Rectal smooth muscle tissue (tissue), 1 donor: ENCODE measurements at regions not wholly inside any gene's neighbourhood (a gene's known extent, or its start where the extent isn't known, plus 50 kb on each side); places are given as distances from the start of the nearest gene placed in this dataset.

ENCODE experiments used
- H3K27ac ChIP-seq: one replicate; pipeline ENCODE4 v1.7.0; 2013; ENCODE audit warnings: low read depth, low read length, inconsistent platforms
- H3K27me3 ChIP-seq: one replicate; pipeline ENCODE4 v1.7.0; 2013; ENCODE audit warnings: low read length; ENCODE audit not compliant: control insufficient read depth, insufficient read depth
- H3K36me3 ChIP-seq: one replicate; pipeline ENCODE4 v1.7.0; 2013; ENCODE audit warnings: low read length; ENCODE audit not compliant: control insufficient read depth, insufficient read depth
- H3K4me1 ChIP-seq: one replicate; pipeline ENCODE4 v1.7.0; 2013; ENCODE audit warnings: low read length; ENCODE audit not compliant: control insufficient read depth, insufficient read depth
- H3K4me3 ChIP-seq: one replicate; pipeline ENCODE4 v1.7.0; 2013; ENCODE audit warnings: low read length
- H3K9ac ChIP-seq: one replicate; pipeline ENCODE4 v1.7.0; 2013; ENCODE audit warnings: low read length

DNA sequence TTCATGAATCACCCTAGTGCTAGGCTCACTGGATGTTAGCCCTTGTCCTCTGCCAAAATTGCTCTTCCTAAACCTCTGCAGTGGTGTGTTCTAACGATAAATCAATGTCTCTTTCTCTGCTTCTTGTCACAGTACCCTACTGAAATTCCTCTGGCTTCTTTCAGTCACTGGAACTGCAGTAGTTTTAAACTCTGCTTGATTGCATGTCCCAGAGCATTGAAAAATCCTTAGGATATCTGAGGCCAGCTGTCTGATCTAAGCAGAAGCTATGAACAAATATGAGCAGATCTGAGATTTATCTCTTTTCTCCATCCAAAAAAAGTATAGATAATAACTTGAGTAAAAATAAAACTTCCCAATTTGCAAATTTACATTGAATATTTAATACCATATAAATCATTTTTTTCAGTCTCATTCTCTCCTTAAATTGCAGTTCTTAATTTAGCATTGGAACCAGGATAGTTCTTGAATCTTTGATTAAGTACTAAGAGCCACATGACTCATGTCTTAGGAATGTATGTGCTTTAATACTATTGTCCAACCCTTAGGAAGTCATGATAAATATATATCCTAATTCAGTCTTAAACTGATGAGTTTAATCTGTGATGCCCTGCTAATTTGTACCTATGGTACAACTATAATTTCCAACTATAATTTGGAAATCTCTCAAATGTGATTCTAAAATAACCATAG lies 169.7 kb downstream of the PDHA2 start:
- Histone ChIP-seq H3K4me3 (no peak overlapping the region), H3K4me1 (no peaks in the 10 kb centered on the region), H3K27me3 (no peaks in the 10 kb centered on the region), H3K9ac (no peak overlapping the region), H3K27ac (no peak overlapping the region), H3K36me3 (no peaks in the 10 kb centered on the region)

DNA sequence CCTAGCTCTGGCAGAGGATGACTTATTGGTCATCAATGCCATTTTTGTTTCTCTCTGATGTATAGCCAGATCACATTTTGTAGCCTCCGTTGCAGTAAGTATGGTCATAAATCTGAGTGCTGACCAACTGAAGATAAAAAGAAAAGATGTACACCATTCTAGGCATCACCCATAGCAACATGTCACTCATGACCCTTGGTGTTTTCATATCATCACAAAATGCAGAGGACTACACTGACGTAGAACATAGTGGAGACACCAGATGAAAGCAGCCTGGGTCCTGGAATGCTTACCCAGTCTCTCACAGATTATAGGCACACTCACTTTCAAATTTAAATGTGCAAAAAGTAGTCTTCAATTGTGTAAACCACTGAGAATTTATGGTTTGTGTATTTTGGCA lies 172.8 kb downstream of the PDHA2 start:
- no peak overlapping the region for H3K27ac ChIP-seq
- no peak overlapping the region for H3K4me3 ChIP-seq
- H3K4me1 ChIP-seq: no peaks in the 10 kb centered on the region
- H3K9ac ChIP-seq: no peak overlapping the region
- H3K27me3 ChIP-seq: no peaks in the 10 kb centered on the region
- no peaks in the 10 kb centered on the region for H3K36me3 ChIP-seq

DNA sequence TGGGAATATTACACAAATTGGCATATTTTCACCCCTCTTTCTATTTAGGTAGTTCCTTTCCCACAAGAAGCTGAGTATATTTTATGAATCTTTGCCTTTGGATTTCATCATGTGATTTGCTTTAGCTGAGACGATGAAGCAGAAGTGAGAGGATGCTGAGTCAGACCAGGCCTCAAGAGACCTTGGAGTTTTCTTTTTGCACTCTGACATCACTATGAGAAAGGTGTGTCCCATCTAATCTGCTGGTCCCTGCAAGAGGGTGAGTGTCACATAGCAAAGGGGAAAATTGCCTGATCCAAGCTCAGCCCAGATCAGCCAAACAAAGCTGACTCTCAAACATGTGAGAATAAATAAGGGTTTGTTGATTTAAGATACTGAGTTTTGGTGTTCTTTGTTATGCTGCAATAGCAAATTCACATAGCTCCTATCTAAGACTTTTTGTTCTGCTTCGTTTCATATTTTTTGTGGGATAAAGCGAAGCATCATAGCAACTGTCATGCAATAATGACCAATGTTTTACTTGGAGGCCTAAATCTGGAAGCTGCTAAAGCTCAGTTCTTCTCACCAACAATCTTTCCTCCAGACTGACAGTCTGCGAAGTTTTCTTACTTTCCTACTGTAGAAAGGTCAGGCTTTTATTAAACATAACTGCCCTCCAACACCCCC lies 176.9 kb downstream of the PDHA2 start:
- Histone ChIP-seq H3K36me3 (no peaks in the 10 kb centered on the region), H3K27ac (no peak overlapping the region), H3K4me1 (no peaks in the 10 kb centered on the region), H3K9ac (no peak overlapping the region), H3K4me3 (no peak overlapping the region), H3K27me3 (no peaks in the 10 kb centered on the region)

DNA sequence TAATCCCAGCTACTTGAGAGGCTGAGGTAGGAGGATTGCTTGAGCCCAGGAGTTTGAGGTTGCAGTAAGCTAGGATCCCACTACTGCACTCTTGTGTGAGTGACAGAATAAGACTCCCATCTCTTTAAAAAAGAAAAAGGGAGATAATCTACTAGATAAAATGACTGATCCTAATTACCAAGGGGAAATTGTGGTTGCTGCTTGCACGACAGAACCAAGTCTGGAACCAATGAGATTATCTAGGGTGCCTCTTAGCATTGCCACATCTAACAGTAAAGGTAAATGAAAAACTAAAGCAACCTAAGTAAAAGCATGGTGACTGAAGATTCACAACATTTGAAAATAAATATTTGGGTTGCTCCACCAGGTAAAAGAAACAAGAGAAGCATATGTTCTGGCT lies 185.1 kb downstream of the PDHA2 start:
- H3K27me3 ChIP-seq: no peaks in the 10 kb centered on the region
- no peaks in the 10 kb centered on the region for H3K36me3 ChIP-seq
- no peaks in the 10 kb centered on the region for H3K4me1 ChIP-seq
- H3K27ac ChIP-seq: no peak overlapping the region
- no peak overlapping the region for H3K4me3 ChIP-seq
- no peak overlapping the region for H3K9ac ChIP-seq

DNA sequence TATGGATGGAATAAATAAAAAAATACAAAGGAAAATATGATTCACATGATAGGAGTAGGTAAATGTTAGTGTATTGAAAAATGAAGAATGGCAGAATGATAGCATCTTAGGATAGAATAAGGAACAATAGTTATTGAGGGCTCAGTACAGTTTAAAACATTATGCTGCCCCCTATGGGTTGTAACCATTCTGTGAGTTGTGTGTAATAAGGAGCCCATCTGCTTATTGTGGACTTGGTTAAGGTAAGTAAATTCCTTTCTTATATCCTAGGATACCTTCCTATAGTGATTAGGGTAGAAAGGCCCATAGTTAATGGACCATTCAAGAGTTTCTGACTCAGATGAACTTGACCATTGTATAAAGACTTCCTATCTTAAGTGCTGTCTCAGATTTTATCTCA lies 195.8 kb downstream of the PDHA2 start:
- H3K27me3 ChIP-seq: no peaks in the 10 kb centered on the region
- no peaks in the 10 kb centered on the region for H3K4me1 ChIP-seq
- no peak overlapping the region for H3K27ac ChIP-seq
- no peak overlapping the region for H3K9ac ChIP-seq
- no peaks in the 10 kb centered on the region for H3K36me3 ChIP-seq
- H3K4me3 ChIP-seq: no peak overlapping the region

GRCh38 chr4:96036781-96037180 lies 196.9 kb downstream of the PDHA2 start:
- Histone ChIP-seq H3K9ac (no peak overlapping the region), H3K27ac (no peak overlapping the region), H3K27me3 (no peaks in the 10 kb centered on the region), H3K4me3 (no peak overlapping the region), H3K4me1 (no peaks in the 10 kb centered on the region), H3K36me3 (no peaks in the 10 kb centered on the region)

DNA sequence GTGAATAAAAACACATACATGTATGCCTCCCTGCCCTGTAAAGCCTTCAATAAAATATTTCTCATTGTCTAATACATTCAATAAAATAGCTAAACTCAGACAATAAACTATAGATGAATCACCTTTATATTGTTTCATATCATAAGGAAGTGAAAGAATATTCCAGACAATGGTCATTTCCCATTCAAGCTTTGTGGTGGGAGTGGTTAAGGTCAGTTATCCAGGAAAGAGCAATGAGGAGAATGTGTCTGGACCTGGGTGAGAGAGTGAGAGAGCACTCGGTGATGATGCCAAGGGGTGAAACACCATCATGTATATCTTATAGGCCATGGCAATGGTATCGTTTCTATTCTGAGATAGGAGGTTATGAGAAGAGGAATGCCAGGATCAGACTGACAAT lies 197.8 kb downstream of the PDHA2 start:
- Histone ChIP-seq H3K4me3 (no peak overlapping the region), H3K36me3 (no peaks in the 10 kb centered on the region), H3K27ac (no peak overlapping the region), H3K9ac (no peak overlapping the region), H3K27me3 (no peaks in the 10 kb centered on the region), H3K4me1 (no peaks in the 10 kb centered on the region)

DNA sequence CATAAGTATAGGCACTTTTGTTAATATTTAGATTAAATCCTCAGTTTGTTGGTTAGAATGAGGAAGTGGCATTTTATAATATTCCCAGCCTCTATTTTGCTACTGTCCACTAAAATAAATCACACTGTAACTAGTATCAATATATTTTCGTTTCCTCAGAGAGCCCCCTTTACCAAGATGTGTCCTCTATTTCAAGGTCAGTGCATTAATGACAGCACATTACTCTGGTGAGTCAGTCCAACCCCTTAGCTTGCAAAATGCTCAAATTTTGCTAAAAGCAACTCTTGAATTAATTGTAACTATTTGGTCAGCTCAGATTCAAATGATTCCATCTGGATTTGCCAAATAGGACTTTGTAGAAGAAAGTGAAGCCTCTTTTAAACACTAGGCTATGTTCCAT lies 199.3 kb downstream of the PDHA2 start:
- Histone ChIP-seq H3K27me3 (no peaks in the 10 kb centered on the region), H3K27ac (no peak overlapping the region), H3K4me3 (no peak overlapping the region), H3K4me1 (no peaks in the 10 kb centered on the region), H3K36me3 (no peaks in the 10 kb centered on the region), H3K9ac (no peak overlapping the region)

DNA sequence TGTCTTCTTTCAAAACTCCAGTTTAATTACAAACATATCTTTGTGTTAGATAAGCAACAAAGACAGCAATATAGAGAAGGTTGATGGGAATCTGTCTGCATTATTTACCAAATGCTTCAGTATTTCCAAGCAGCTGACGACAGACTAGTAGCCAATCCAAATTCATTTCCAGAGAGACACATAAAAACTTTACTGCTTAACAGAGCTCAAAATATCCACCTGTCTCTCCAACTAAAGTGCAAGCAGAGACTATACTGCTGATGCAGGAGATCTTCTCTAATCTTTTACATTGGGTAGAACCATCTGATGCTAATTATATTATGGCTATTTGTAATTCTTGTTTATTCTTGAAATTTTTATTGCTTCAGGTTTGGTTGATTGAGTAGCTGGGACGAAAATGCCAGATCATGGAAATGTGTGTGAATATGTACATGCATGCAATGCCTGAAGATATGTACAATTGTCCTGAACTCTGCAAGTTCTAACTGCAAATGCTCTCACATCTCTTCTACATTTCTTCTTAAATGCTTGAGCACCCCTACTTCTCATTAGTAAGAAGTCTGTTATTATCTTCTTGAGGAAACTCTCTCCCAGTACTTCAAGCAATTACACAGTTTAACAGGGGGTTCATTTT lies 200.0 kb downstream of the PDHA2 start:
- no peak overlapping the region for H3K27ac ChIP-seq
- H3K9ac ChIP-seq: no peak overlapping the region
- no peaks in the 10 kb centered on the region for H3K36me3 ChIP-seq
- H3K27me3 ChIP-seq: no peaks in the 10 kb centered on the region
- no peaks in the 10 kb centered on the region for H3K4me1 ChIP-seq
- no peak overlapping the region for H3K4me3 ChIP-seq

- H3K4me3 ChIP-seq: no peak overlapping the region
- H3K27ac ChIP-seq: no peak overlapping the region
- no peaks in the 10 kb centered on the region for H3K27me3 ChIP-seq
- no peak overlapping the region for H3K9ac ChIP-seq
- H3K4me1 ChIP-seq: no peaks in the 10 kb centered on the region
- no peaks in the 10 kb centered on the region for H3K36me3 ChIP-seq
These were observed 205.1 kb downstream of the PDHA2 start for GRCh38 chr4:96044971-96045370.

GRCh38 chr4:96052827-96053226 lies 212.9 kb downstream of the PDHA2 start:
- Histone ChIP-seq H3K36me3 (no peaks in the 10 kb centered on the region), H3K27me3 (no peaks in the 10 kb centered on the region), H3K4me3 (no peak overlapping the region), H3K4me1 (no peaks in the 10 kb centered on the region), H3K9ac (no peak overlapping the region), H3K27ac (no peak overlapping the region)

DNA sequence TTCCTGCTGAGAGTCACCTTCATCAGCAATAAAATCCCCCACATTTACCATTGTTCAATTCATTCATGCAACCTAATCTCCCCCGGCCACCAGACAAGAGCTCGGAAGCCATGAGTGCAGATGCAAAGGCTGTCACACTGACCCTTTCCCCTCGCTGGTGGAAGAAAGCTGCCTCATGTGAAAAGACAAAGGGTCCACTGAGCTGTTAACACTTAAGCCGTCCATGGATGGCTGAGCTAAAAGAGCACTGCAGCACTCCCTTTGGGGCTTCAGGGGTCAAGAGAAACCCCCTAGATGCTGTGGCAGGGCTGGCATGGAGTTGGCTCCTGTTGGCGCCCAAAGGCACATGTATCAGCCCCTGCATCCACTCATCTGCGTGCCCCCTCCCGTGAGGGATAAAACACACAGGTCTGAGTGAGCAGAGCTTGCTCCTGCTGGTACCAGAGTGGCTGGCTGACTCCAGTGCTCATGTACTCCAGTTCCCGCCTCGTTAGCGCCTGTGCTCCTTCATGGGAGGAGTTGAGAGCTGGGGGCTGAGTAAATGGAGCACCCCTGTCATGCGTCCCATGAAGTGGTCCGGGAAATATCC lies 216.5 kb downstream of the PDHA2 start:
- Histone ChIP-seq H3K36me3 (no peaks in the 10 kb centered on the region), H3K27me3 (no peaks in the 10 kb centered on the region), H3K4me1 (no peaks in the 10 kb centered on the region), H3K9ac (no peak overlapping the region), H3K27ac (no peak overlapping the region), H3K4me3 (no peak overlapping the region)
